CD4-positive, CD25-positive, alpha-beta regulatory T cell (primary cell): ENCODE measurements at regions not wholly inside any gene's neighbourhood (a gene's known extent, or its start where the extent isn't known, plus 50 kb on each side); places are given as distances from the start of the nearest gene placed in this dataset.

Experiments
- ATAC-seq, 2 donors: fragments of 150-1000 bp; cut with Tn5 transposase; one replicate each; pipeline ENCODE4 v1.10.0; 2021; ENCODE audit warnings: low read depth in 2 of 2, moderate number of reproducible peaks in 2 of 2, moderate library complexity in 1 of 2
- DNase-seq, 3 donors: peaks; one replicate each; pipeline versions ENCODE4 v3.0.0 to v3.0.0-alpha.2; 2012 to 2022; ENCODE audit warnings: mixed read lengths in 1 of 3
- H3K27ac ChIP-seq: one replicate; pipeline ENCODE4 v1.7.0; 2013; ENCODE audit warnings: mild to moderate bottlenecking, low read length; ENCODE audit not compliant: insufficient read depth, poor library complexity, severe bottlenecking
- H3K27me3 ChIP-seq: one replicate; pipeline ENCODE4 v1.7.0; 2013; ENCODE audit warnings: low read length; ENCODE audit not compliant: control insufficient read depth, insufficient read depth
- H3K36me3 ChIP-seq: one replicate; pipeline ENCODE4 v1.7.0; 2013; ENCODE audit warnings: mild to moderate bottlenecking, low read length, moderate library complexity; ENCODE audit not compliant: control insufficient read depth, insufficient read depth
- H3K4me1 ChIP-seq: 2 replicates; pipeline ENCODE4 v1.7.0; 2013; ENCODE audit warnings: mild to moderate bottlenecking, low read length; ENCODE audit not compliant: insufficient read depth, control insufficient read depth, poor library complexity, severe bottlenecking
- H3K4me3 ChIP-seq: one replicate; pipeline ENCODE4 v1.7.0; 2013; ENCODE audit warnings: low read depth, mild to moderate bottlenecking, low read length, moderate library complexity
- H3K9me3 ChIP-seq, 2 experiments: 1 replicate in 1 of 2; 2 replicates in 1 of 2; pipeline ENCODE4 v1.7.0; 2013; ENCODE audit warnings: low read length in 2 of 2, mild to moderate bottlenecking in 1 of 2, moderate library complexity in 1 of 2; ENCODE audit not compliant: control insufficient read depth in 2 of 2
- H3K27ac Mint-ChIP-seq, 3 donors: one replicate each; pipeline ENCODE4 v1.8.0; 2020 to 2022; ENCODE audit warnings: mild to moderate bottlenecking in 3 of 3, mixed read lengths in 3 of 3, moderate library complexity in 2 of 3
- H3K27me3 Mint-ChIP-seq: one replicate; pipeline ENCODE4 v1.8.0; 2022; ENCODE audit warnings: mild to moderate bottlenecking, mixed read lengths
- H3K36me3 Mint-ChIP-seq: one replicate; pipeline ENCODE4 v1.8.0; 2020; ENCODE audit warnings: mixed read lengths
- H3K4me1 Mint-ChIP-seq, 4 donors: one replicate each; pipeline ENCODE4 v1.8.0; 2020 to 2022; ENCODE audit warnings: mixed read lengths in 4 of 4, mild to moderate bottlenecking in 1 of 4
- H3K4me3 Mint-ChIP-seq, 4 donors: one replicate each; pipeline ENCODE4 v1.8.0; 2020 to 2022; ENCODE audit warnings: mild to moderate bottlenecking in 4 of 4, mixed read lengths in 4 of 4, moderate library complexity in 3 of 4
- H3K9me3 Mint-ChIP-seq, 7 donors: one replicate each; pipeline ENCODE4 v1.8.0; 2020 to 2022; ENCODE audit warnings: mixed read lengths in 7 of 7, mild to moderate bottlenecking in 3 of 7, moderate library complexity in 2 of 7

- DNase-seq (no peak), ATAC-seq (no peak)
- no peaks in the 10 kb centered on the region for H3K27me3 ChIP-seq
- no peaks in the 10 kb centered on the region for H3K4me1 ChIP-seq
- no peaks in the 10 kb centered on the region for H3K27me3 Mint-ChIP-seq
- H3K9me3 ChIP-seq = peaks cover 9% of the 10 kb centered on the region in 2 experiments
- no peaks in the 10 kb centered on the region for H3K36me3 ChIP-seq
- H3K36me3 Mint-ChIP-seq = no peaks in the 10 kb centered on the region
- no peak overlapping the region for H3K4me3 ChIP-seq
- H3K27ac ChIP-seq = no peak overlapping the region
- H3K9me3 Mint-ChIP-seq = peaks cover 0 to 8% (median 2%) of the 10 kb centered on the region in 7 donors
- H3K4me1 Mint-ChIP-seq = no peaks in the 10 kb centered on the region
- H3K4me3 Mint-ChIP-seq = no peak overlapping the region
- H3K27ac Mint-ChIP-seq = no peak overlapping the region
Measured at GRCh38 chr9:107855164-107855563, 365.6 kb upstream of the KLF4 start.

GRCh38 chr9:107853461-107853860, 363.9 kb upstream of the KLF4 start:
- no peaks in the 10 kb centered on the region for H3K4me1 Mint-ChIP-seq
- no peaks in the 10 kb centered on the region for H3K4me1 ChIP-seq
- H3K9me3 ChIP-seq = peaks cover 9% of the 10 kb centered on the region in 2 experiments
- ATAC-seq (no peak), DNase-seq (no peak)
- no peaks in the 10 kb centered on the region for H3K27me3 ChIP-seq
- H3K27me3 Mint-ChIP-seq = no peaks in the 10 kb centered on the region
- H3K4me3 ChIP-seq = no peak overlapping the region
- H3K9me3 Mint-ChIP-seq = peaks cover 0 to 9% (median 2%) of the 10 kb centered on the region in 7 donors
- H3K4me3 Mint-ChIP-seq = no peak overlapping the region
- H3K27ac ChIP-seq = no peak overlapping the region
- no peak overlapping the region for H3K27ac Mint-ChIP-seq
- no peaks in the 10 kb centered on the region for H3K36me3 ChIP-seq
- no peaks in the 10 kb centered on the region for H3K36me3 Mint-ChIP-seq

- Histone ChIP-seq H3K4me1 (no peaks in the 10 kb centered on the region), H3K36me3 (no peaks in the 10 kb centered on the region), H3K27me3 (no peaks in the 10 kb centered on the region), H3K9me3 (peaks cover 9% of the 10 kb centered on the region in 2 experiments), H3K4me3 (no peak overlapping the region), H3K27ac (no peak overlapping the region)
- Mint-ChIP-seq H3K4me3 (no peak overlapping the region), H3K9me3 (peaks cover 0 to 9% (median 2%) of the 10 kb centered on the region in 7 donors), H3K27me3 (no peaks in the 10 kb centered on the region), H3K27ac (no peak overlapping the region), H3K4me1 (no peaks in the 10 kb centered on the region), H3K36me3 (no peaks in the 10 kb centered on the region)
- ATAC-seq = no peak
- DNase-seq = no peak
Measured at GRCh38 chr9:107852891-107853290, 363.3 kb upstream of the KLF4 start.

GRCh38 chr9:107850653-107851052, 361.1 kb upstream of the KLF4 start:
- H3K27ac Mint-ChIP-seq = no peak overlapping the region
- H3K4me3 Mint-ChIP-seq = no peak overlapping the region

GRCh38 chr9:107847978-107848964, 358.7 kb upstream of the KLF4 start:
- no peaks in the 10 kb centered on the region for H3K36me3 ChIP-seq
- Mint-ChIP-seq H3K4me1 (no peaks in the 10 kb centered on the region), H3K27ac (no peak overlapping the region), H3K27me3 (no peaks in the 10 kb centered on the region), H3K9me3 (peaks cover 0 to 6% (median 2%) of the 10 kb centered on the region in 7 donors), H3K4me3 (no peak overlapping the region), H3K36me3 (no peaks in the 10 kb centered on the region)
- no peaks in the 10 kb centered on the region for H3K4me1 ChIP-seq
- H3K4me3 ChIP-seq = no peak overlapping the region
- no peak overlapping the region for H3K27ac ChIP-seq
- no peak for DNase-seq
- no peaks in the 10 kb centered on the region for H3K27me3 ChIP-seq
- H3K9me3 ChIP-seq = no peaks in the 10 kb centered on the region
- ATAC-seq = no peak

More at GRCh38 chr9:107850653-107851052, 361.1 kb upstream of the KLF4 start:
- no peaks in the 10 kb centered on the region for H3K4me1 ChIP-seq
- H3K27me3 ChIP-seq = no peaks in the 10 kb centered on the region
- peaks cover 0 to 9% (median 2%) of the 10 kb centered on the region in 7 donors for H3K9me3 Mint-ChIP-seq
- H3K27me3 Mint-ChIP-seq = no peaks in the 10 kb centered on the region
- no peak overlapping the region for H3K27ac ChIP-seq
- H3K36me3 ChIP-seq = no peaks in the 10 kb centered on the region
- peaks cover 9% of the 10 kb centered on the region in 2 experiments for H3K9me3 ChIP-seq
- no peak overlapping the region for H3K4me3 ChIP-seq
- no peaks in the 10 kb centered on the region for H3K36me3 Mint-ChIP-seq
- ATAC-seq = no peak
- H3K4me1 Mint-ChIP-seq = no peaks in the 10 kb centered on the region
- DNase-seq = no peak

GRCh38 chr9:107842530-107842929, 353.0 kb upstream of the KLF4 start:
- no peak for ATAC-seq
- Mint-ChIP-seq H3K36me3 (no peaks in the 10 kb centered on the region), H3K27ac (no peak overlapping the region), H3K27me3 (no peaks in the 10 kb centered on the region), H3K9me3 (peaks cover 0 to 10% (median 5%) of the 10 kb centered on the region in 7 donors), H3K4me1 (no peaks in the 10 kb centered on the region), H3K4me3 (no peak overlapping the region)
- Histone ChIP-seq H3K4me1 (no peaks in the 10 kb centered on the region), H3K4me3 (no peak overlapping the region), H3K27me3 (no peaks in the 10 kb centered on the region), H3K9me3 (no peaks in the 10 kb centered on the region), H3K27ac (no peak overlapping the region), H3K36me3 (no peaks in the 10 kb centered on the region)
- no peak for DNase-seq

GRCh38 chr9:107841076-107841475, 351.5 kb upstream of the KLF4 start:
- ATAC-seq (no peak), DNase-seq (no peak)
- H3K36me3 Mint-ChIP-seq = no peaks in the 10 kb centered on the region
- peaks cover 0 to 10% (median 6%) of the 10 kb centered on the region in 7 donors for H3K9me3 Mint-ChIP-seq
- no peak overlapping the region for H3K4me3 ChIP-seq
- no peak overlapping the region for H3K27ac ChIP-seq
- no peaks in the 10 kb centered on the region for H3K4me1 ChIP-seq
- H3K27me3 Mint-ChIP-seq = no peaks in the 10 kb centered on the region
- H3K36me3 ChIP-seq = no peaks in the 10 kb centered on the region
- no peak overlapping the region for H3K4me3 Mint-ChIP-seq
- H3K27ac Mint-ChIP-seq = no peak overlapping the region
- H3K27me3 ChIP-seq = no peaks in the 10 kb centered on the region
- no peaks in the 10 kb centered on the region for H3K4me1 Mint-ChIP-seq
- no peaks in the 10 kb centered on the region for H3K9me3 ChIP-seq

- ATAC-seq = no peak
- Histone ChIP-seq H3K27ac (no peak overlapping the region), H3K4me1 (no peaks in the 10 kb centered on the region), H3K9me3 (no peaks in the 10 kb centered on the region), H3K36me3 (no peaks in the 10 kb centered on the region), H3K27me3 (no peaks in the 10 kb centered on the region), H3K4me3 (no peak overlapping the region)
- no peaks in the 10 kb centered on the region for H3K4me1 Mint-ChIP-seq
- no peak for DNase-seq
- no peak overlapping the region for H3K4me3 Mint-ChIP-seq
- H3K27ac Mint-ChIP-seq = no peak overlapping the region
- peaks cover 0 to 13% (median 8%) of the 10 kb centered on the region in 7 donors for H3K9me3 Mint-ChIP-seq
- H3K36me3 Mint-ChIP-seq = no peaks in the 10 kb centered on the region
- H3K27me3 Mint-ChIP-seq = no peaks in the 10 kb centered on the region
Measured at GRCh38 chr9:107839371-107839770, 349.8 kb upstream of the KLF4 start.
